AG09309 (cell line): ENCODE measurements at regions not wholly inside any gene's neighbourhood (a gene's known extent, or its start where the extent isn't known, plus 50 kb on each side); places are given as distances from the start of the nearest gene placed in this dataset.

Experiments used
- DNase-seq: peaks from one replicate; pipeline ENCODE4 v3.0.0-alpha.2; 2010; ENCODE audit warnings: low read depth
- H3K4me3 ChIP-seq: 2 replicates; pipeline ENCODE4 v1.5.1; 2011; ENCODE audit warnings: mild to moderate bottlenecking, low read depth, low read length, moderate library complexity; ENCODE audit not compliant: control insufficient read depth
- CTCF ChIP-seq: IDR thresholded peaks from 2 replicates; pipeline ENCODE4 v1.5.1; 2011; ENCODE audit warnings: mild to moderate bottlenecking, low read depth, low read length, inconsistent platforms; ENCODE audit not compliant: insufficient read depth, control insufficient read depth; ENCODE audit errors: missing control alignments

GRCh38 chr12:97005174-97005573 lies 98.1 kb downstream of the NEDD1 start:
- no peak for DNase-seq
- TF ChIP-seq CTCF, result no peak

GRCh38 chr12:97005646-97006045 lies 98.6 kb downstream of the NEDD1 start:
- DNase-seq, result no peak
- no peak overlapping the region for H3K4me3 ChIP-seq
- TF ChIP-seq CTCF, result no peak

More at GRCh38 chr12:97005174-97005573, 98.1 kb downstream of the NEDD1 start:
- no peak overlapping the region for H3K4me3 ChIP-seq

- no peak overlapping the region for H3K4me3 ChIP-seq
- no peak for TF ChIP-seq CTCF
- DNase-seq, result no peak
Observed at GRCh38 chr12:97006585-97006984, 99.5 kb downstream of the NEDD1 start.

- DNase-seq, result no peak
- no peak for TF ChIP-seq CTCF
- no peak overlapping the region for H3K4me3 ChIP-seq
Observed at GRCh38 chr12:97016163-97016562, 109.1 kb downstream of the NEDD1 start.

- no peak for DNase-seq
- no peak overlapping the region for H3K4me3 ChIP-seq
- no peak for TF ChIP-seq CTCF
Observed at GRCh38 chr12:97017213-97017612, 110.2 kb downstream of the NEDD1 start.

GRCh38 chr12:97022536-97023230 lies 115.6 kb downstream of the NEDD1 start:
- DNase-seq, result no peak
- H3K4me3 ChIP-seq, result no peak overlapping the region
- no peak for TF ChIP-seq CTCF
